ENCODE measurements at regions not wholly inside any gene's neighbourhood (a gene's known extent, or its start where the extent isn't known, plus 50 kb on each side); places are given as distances from the start of the nearest gene placed in this dataset.
"Not testable (repeated sequence)": the region's sequence is repeated elsewhere in the genome, so short reads cannot be mapped to it uniquely, and the experiment has no call there.

- no peak for DNase-seq (ENCODE audit: low read depth in 2 of 2)
Measured at GRCh38 chr12:94862421-94862820, 141.1 kb downstream of the NDUFA12 start.

GRCh38 chr12:94856324-94856723 lies 147.2 kb downstream of the NDUFA12 start:
- DNase-seq (ENCODE audit: low read depth in 2 of 2): no peak

- DNase-seq (ENCODE audit: low read depth in 2 of 2): no peak
Measured at GRCh38 chr12:94855853-94856252, 147.6 kb downstream of the NDUFA12 start.

- DNase-seq (ENCODE audit: low read depth in 2 of 2): no peak
Measured at GRCh38 chr12:94851396-94852028, 152.0 kb downstream of the NDUFA12 start.

GRCh38 chr12:94849411-94849976 lies 154.0 kb downstream of the NDUFA12 start:
- DNase-seq (ENCODE audit: low read depth in 2 of 2): no peak

- DNase-seq (ENCODE audit: low read depth in 2 of 2): no peak
Measured at GRCh38 chr12:94848966-94849365, 154.5 kb downstream of the NDUFA12 start.

GRCh38 chr12:94845110-94845509 lies 158.4 kb downstream of the NDUFA12 start:
- no peak for DNase-seq (ENCODE audit: low read depth in 2 of 2)

GRCh38 chr12:94844452-94844851 lies 159.0 kb downstream of the NDUFA12 start:
- DNase-seq (ENCODE audit: low read depth in 2 of 2): no peak

- no peak for DNase-seq (ENCODE audit: low read depth in 2 of 2)
Measured at GRCh38 chr12:94841904-94842610, 161.4 kb downstream of the NDUFA12 start.

GRCh38 chr12:94841177-94841576 lies 162.3 kb downstream of the NDUFA12 start:
- DNase-seq (ENCODE audit: low read depth in 2 of 2): no peak

GRCh38 chr12:94839347-94839746 lies 164.2 kb downstream of the NDUFA12 start:
- DNase-seq (ENCODE audit: low read depth in 2 of 2): no peak

- DNase-seq (ENCODE audit: low read depth in 2 of 2): not testable (repeated sequence)
Measured at GRCh38 chr12:94836952-94837670, 166.4 kb downstream of the NDUFA12 start.

GRCh38 chr12:94834036-94834625 lies 169.4 kb downstream of the NDUFA12 start:
- no peak for DNase-seq (ENCODE audit: low read depth in 2 of 2)

GRCh38 chr12:94832780-94833681 lies 170.5 kb downstream of the NDUFA12 start:
- DNase-seq (ENCODE audit: low read depth in 2 of 2): no peak

GRCh38 chr12:94832105-94832504 lies 171.4 kb downstream of the NDUFA12 start:
- DNase-seq (ENCODE audit: low read depth in 2 of 2): no peak

- no peak for DNase-seq (ENCODE audit: low read depth in 2 of 2)
Measured at GRCh38 chr12:94831081-94831751, 172.3 kb downstream of the NDUFA12 start.

- DNase-seq (ENCODE audit: low read depth in 2 of 2): no peak
Measured at GRCh38 chr12:94829552-94829951, 173.9 kb downstream of the NDUFA12 start.

GRCh38 chr12:94819011-94819410 lies 168.7 kb upstream of the TMCC3 start:
- DNase-seq (ENCODE audit: low read depth in 2 of 2): no peak

- DNase-seq (ENCODE audit: low read depth in 2 of 2): no peak
Measured at GRCh38 chr12:94817695-94818075, 167.3 kb upstream of the TMCC3 start.

- DNase-seq (ENCODE audit: low read depth in 2 of 2): not testable (repeated sequence)
Measured at GRCh38 chr12:94817201-94817600, 166.8 kb upstream of the TMCC3 start.

GRCh38 chr12:94816746-94817145 lies 166.4 kb upstream of the TMCC3 start:
- DNase-seq (ENCODE audit: low read depth in 2 of 2): not testable (repeated sequence)

Data from stimulated activated CD4-positive, alpha-beta T cell treated with anti-CD3 and anti-CD28 coated beads, Interleukin-1b, Interleukin-23, amount 100 ng/mL, for 4 hours (primary cell).